Neuronal stem cell (in vitro differentiated cells): ENCODE measurements at regions not wholly inside any gene's neighbourhood (a gene's known extent, or its start where the extent isn't known, plus 50 kb on each side); places are given as distances from the start of the nearest gene placed in this dataset.

Experiments
- DNase-seq: peaks from one replicate; pipeline ENCODE4 v3.0.0-alpha.2; 2013; ENCODE audit warnings: low spot score
- H2AFZ ChIP-seq: one replicate; pipeline ENCODE4 v1.6.1; 2013; ENCODE audit warnings: mild to moderate bottlenecking, low read length, inconsistent platforms
- H2AK5ac ChIP-seq: 2 replicates; pipeline ENCODE4 v1.6.1; 2013; ENCODE audit warnings: low read depth, mild to moderate bottlenecking, inconsistent platforms, low read length, moderate library complexity, mixed read lengths
- H2BK120ac ChIP-seq: 2 replicates; pipeline ENCODE4 v1.6.1; 2013; ENCODE audit warnings: low read depth, mild to moderate bottlenecking, inconsistent platforms, low read length, moderate library complexity, mixed read lengths
- H2BK12ac ChIP-seq: one replicate; pipeline ENCODE4 v1.6.1; 2013; ENCODE audit warnings: low read length, inconsistent platforms
- H2BK15ac ChIP-seq: 2 replicates; pipeline ENCODE4 v1.6.1; 2013; ENCODE audit warnings: mild to moderate bottlenecking, low read length, inconsistent platforms, mixed read lengths
- H2BK5ac ChIP-seq: one replicate; pipeline ENCODE4 v1.6.1; 2013; ENCODE audit warnings: inconsistent platforms, mild to moderate bottlenecking, low read length, moderate library complexity
- H3K14ac ChIP-seq: one replicate; pipeline ENCODE4 v1.6.1; 2013; ENCODE audit warnings: low read length, inconsistent platforms
- H3K18ac ChIP-seq: 2 replicates; pipeline ENCODE4 v1.6.1; 2013; ENCODE audit warnings: low read length, inconsistent platforms
- H3K23ac ChIP-seq: 2 replicates; pipeline ENCODE4 v1.6.1; 2013; ENCODE audit warnings: low read depth, mild to moderate bottlenecking, mixed read lengths, low read length, inconsistent platforms; ENCODE audit not compliant: poor library complexity
- H3K27ac ChIP-seq: replicated peaks from 3 replicates; pipeline ENCODE4 v1.5.1; 2013; ENCODE audit warnings: low read length, inconsistent platforms
- H3K27me3 ChIP-seq, 3 experiments: 2 replicates each; pipeline ENCODE4 v1.6.1; 2013; ENCODE audit warnings: low read length in 3 of 3, mild to moderate bottlenecking in 2 of 3, inconsistent platforms in 1 of 3, low read depth in 1 of 3, mixed read lengths in 1 of 3, moderate library complexity in 1 of 3; ENCODE audit not compliant: control insufficient read depth in 3 of 3, insufficient read depth in 3 of 3
- H3K36me3 ChIP-seq, 2 donors: replicated peaks in 1 of 2; 2 replicates each; pipeline ENCODE4 v1.6.1; 2013; ENCODE audit warnings: low read length in 2 of 2; ENCODE audit not compliant: control insufficient read depth in 2 of 2, insufficient read depth in 2 of 2
- H3K4ac ChIP-seq: 2 replicates; pipeline ENCODE4 v1.6.1; 2013; ENCODE audit warnings: inconsistent platforms, mild to moderate bottlenecking, low read length, moderate library complexity
- H3K4me1 ChIP-seq, 2 donors: 1 replicate in 1 of 2; 2 replicates in 1 of 2; pipeline ENCODE4 v1.6.1; 2013; ENCODE audit warnings: low read length in 2 of 2, low read depth in 1 of 2; ENCODE audit not compliant: control insufficient read depth in 2 of 2, insufficient read depth in 1 of 2
- H3K4me2 ChIP-seq: one replicate; pipeline ENCODE4 v1.6.1; 2013; ENCODE audit warnings: mild to moderate bottlenecking, low read length, inconsistent platforms; ENCODE audit not compliant: insufficient read depth, poor library complexity, severe bottlenecking
- H3K4me3 ChIP-seq, 2 donors: 2 replicates each; pipeline ENCODE4 v1.5.1; 2013; ENCODE audit warnings: low read length in 2 of 2, mild to moderate bottlenecking in 2 of 2, inconsistent platforms in 1 of 2, moderate library complexity in 1 of 2
- H3K79me1 ChIP-seq: one replicate; pipeline ENCODE4 v1.6.1; 2013; ENCODE audit warnings: low read depth, mild to moderate bottlenecking, inconsistent platforms, low read length, moderate library complexity
- H3K9ac ChIP-seq: one replicate; pipeline ENCODE4 v1.6.1; 2013; ENCODE audit warnings: mild to moderate bottlenecking, low read depth, low read length, inconsistent platforms; ENCODE audit not compliant: poor library complexity
- H3K9me3 ChIP-seq, 2 donors: replicated peaks in 1 of 2; 2 replicates each; pipeline versions ENCODE3 to v1.6.1; 2013; ENCODE audit warnings: low read length in 2 of 2, mild to moderate bottlenecking in 2 of 2, inconsistent platforms in 1 of 2, low read depth in 1 of 2, mixed read lengths in 1 of 2, moderate library complexity in 1 of 2; ENCODE audit not compliant: control insufficient read depth in 2 of 2, insufficient read depth in 1 of 2
- H4K8ac ChIP-seq: one replicate; pipeline ENCODE4 v1.6.1; 2013; ENCODE audit warnings: low read depth, mild to moderate bottlenecking, inconsistent platforms, low read length, moderate library complexity
- H4K91ac ChIP-seq: one replicate; pipeline ENCODE4 v1.6.1; 2013; ENCODE audit warnings: low read length, low read depth, mild to moderate bottlenecking, inconsistent platforms; ENCODE audit not compliant: poor library complexity
- WGBS, 2 donors: extraction: QIAGEN DNeasy Blood & Tissue Kit; methylation state at CpG; one replicate each; pipeline ENCODE4 v1.1.7; 2013; ENCODE audit warnings: missing lambda C conversion rate in 2 of 2, mixed read lengths in 1 of 2; ENCODE audit not compliant: insufficient read length in 2 of 2, insufficient replicate concordance in 1 of 2; ENCODE audit errors: extremely low coverage in 2 of 2; 5-methylcytosine and 5-hydroxymethylcytosine counted together

DNA sequence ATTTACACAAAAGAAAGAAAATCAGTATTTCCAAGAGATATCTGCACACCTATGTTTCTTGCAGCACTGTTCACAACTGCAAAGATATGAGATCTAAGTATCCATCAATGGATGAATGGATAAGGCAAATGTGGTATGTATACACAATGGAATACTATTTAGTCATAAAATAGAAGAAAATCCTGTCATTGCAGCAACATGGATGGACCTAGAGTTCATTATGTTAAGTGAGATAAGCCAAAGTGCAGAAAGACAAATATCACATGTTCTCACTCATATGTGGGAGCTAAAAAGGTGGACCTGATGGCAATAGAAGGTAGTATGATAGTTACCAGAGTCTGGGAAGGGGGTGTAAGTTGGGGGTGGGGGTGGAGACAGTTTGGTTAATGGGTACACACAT lies 1171.6 kb downstream of the SORCS1 start:
- Histone ChIP-seq H2BK12ac (no peak overlapping the region), H3K18ac (no peak overlapping the region)

DNA sequence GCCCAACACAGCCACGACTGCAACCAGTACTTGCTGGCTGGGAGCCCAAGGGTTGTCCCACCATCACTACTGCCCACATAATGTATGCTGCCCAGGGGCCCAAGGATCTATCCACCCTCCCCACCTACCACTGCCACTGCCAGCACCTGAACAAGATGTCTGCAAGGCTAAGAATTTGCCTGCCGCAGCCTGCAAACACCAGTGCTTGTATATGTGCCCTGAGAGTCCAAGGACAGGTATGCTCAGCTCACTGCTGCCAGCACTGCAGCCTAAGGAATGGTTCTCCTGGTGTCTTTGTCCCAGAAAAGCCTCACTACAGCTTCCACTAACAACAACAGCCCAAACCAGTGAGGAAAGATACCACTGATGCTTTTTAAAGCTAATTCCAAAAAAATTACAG lies 1174.0 kb downstream of the SORCS1 start:
- no peak overlapping the region for H4K91ac ChIP-seq
- no peak for DNase-seq
- no peaks in the 10 kb centered on the region for H3K79me1 ChIP-seq
- H2BK120ac ChIP-seq = no peak overlapping the region
- no peak overlapping the region for H3K27ac ChIP-seq
- H2AFZ ChIP-seq = no peak overlapping the region
- H2BK5ac ChIP-seq = no peak overlapping the region
- H3K9ac ChIP-seq = no peak overlapping the region
- H3K27me3 ChIP-seq = no peaks in the 10 kb centered on the region
- H3K36me3 ChIP-seq = no peaks in the 10 kb centered on the region
- H3K9me3 ChIP-seq = no peaks in the 10 kb centered on the region
- H3K4me2 ChIP-seq = no peak overlapping the region
- no peak overlapping the region for H3K4me3 ChIP-seq
- WGBS, 2 donors = no CpG with 5 or more reads among the region's 2 CpGs
- H3K4ac ChIP-seq = no peak overlapping the region
- no peak overlapping the region for H2AK5ac ChIP-seq
- no peaks in the 10 kb centered on the region for H3K4me1 ChIP-seq
- no peak overlapping the region for H3K14ac ChIP-seq
- no peak overlapping the region for H4K8ac ChIP-seq
- H3K18ac ChIP-seq = no peak overlapping the region
- H3K23ac ChIP-seq = no peak overlapping the region
- H2BK15ac ChIP-seq = no peak overlapping the region
- no peak overlapping the region for H2BK12ac ChIP-seq

More for the DNA sequence above, 1171.6 kb downstream of the SORCS1 start:
- Histone ChIP-seq H2BK15ac (no peak overlapping the region), H3K36me3 (no peaks in the 10 kb centered on the region), H3K4ac (no peak overlapping the region), H3K23ac (no peak overlapping the region), H3K4me2 (no peak overlapping the region), H2BK120ac (no peak overlapping the region), H3K27ac (no peak overlapping the region), H4K91ac (no peak overlapping the region), H2BK5ac (no peak overlapping the region), H3K79me1 (no peaks in the 10 kb centered on the region), H3K14ac (no peak overlapping the region), H3K9me3 (no peaks in the 10 kb centered on the region), H4K8ac (no peak overlapping the region), H2AFZ (no peak overlapping the region), H2AK5ac (no peak overlapping the region), H3K9ac (no peak overlapping the region), H3K27me3 (no peaks in the 10 kb centered on the region), H3K4me1 (no peaks in the 10 kb centered on the region), H3K4me3 (no peak overlapping the region)
- DNase-seq = no peak

DNA sequence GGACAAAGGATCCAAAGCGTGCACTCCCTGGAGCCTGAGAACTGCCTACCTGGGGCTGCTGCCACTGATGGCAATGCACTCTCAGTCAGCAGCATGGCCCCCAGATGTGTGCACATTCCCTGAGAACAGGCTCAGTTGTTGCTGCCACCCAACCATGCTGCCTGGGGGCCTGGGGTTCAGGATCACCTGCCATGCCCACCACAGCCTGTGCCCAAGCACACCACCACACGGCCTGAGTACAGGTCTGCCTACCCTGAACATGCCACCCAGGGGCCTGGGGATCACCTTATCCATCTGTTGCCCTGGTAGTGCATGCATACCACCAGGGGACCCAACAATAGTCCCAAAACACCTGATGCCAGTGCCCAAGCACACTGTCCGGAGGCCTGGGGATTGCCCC lies 1174.5 kb downstream of the SORCS1 start:
- Histone ChIP-seq H4K8ac (no peak overlapping the region), H3K27ac (no peak overlapping the region), H3K4ac (peak overlapping the region; percentile 59), H2BK12ac (no peak overlapping the region), H4K91ac (no peak overlapping the region), H3K4me3 (peak overlapping the region in 1 of 2 donors; percentile 13), H3K4me2 (no peak overlapping the region), H3K4me1 (no peaks in the 10 kb centered on the region), H3K14ac (peak overlapping the region; percentile 57), H3K79me1 (no peaks in the 10 kb centered on the region), H2BK5ac (no peak overlapping the region), H3K23ac (peak overlapping the region; percentile 62), H2AK5ac (peak overlapping the region; percentile 76), H3K36me3 (no peaks in the 10 kb centered on the region), H3K9ac (no peak overlapping the region), H2BK120ac (peak overlapping the region; percentile 47), H3K27me3 (no peaks in the 10 kb centered on the region), H2BK15ac (no peak overlapping the region), H3K9me3 (no peaks in the 10 kb centered on the region), H2AFZ (no peak overlapping the region), H3K18ac (peak overlapping the region; percentile 84)
- DNase-seq = no peak
- WGBS, 2 donors = no CpG with 5 or more reads among the region's 3 CpGs

DNA sequence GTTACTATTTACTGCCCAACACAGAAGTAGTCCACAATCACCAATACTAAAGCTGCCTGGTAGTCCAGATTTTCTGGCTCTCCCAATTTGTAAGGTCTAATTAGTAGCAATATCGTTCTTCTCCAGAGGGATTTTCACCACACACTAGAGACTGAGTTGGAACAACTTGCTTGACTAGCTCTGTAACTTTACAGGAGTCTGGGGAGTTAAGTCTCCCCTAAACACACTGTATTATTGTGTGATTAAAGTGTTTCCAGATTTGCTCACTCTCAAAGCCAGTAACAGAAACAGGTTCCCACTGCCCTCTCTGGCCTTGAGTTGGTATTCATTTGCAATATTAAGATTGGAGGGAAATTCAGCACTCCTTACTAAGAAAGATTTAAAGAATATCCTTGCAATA lies 1175.7 kb downstream of the SORCS1 start:
- Histone ChIP-seq H3K4ac (no peak overlapping the region), H3K23ac (no peak overlapping the region), H3K9me3 (no peaks in the 10 kb centered on the region), H3K4me2 (no peak overlapping the region), H2BK15ac (no peak overlapping the region), H3K14ac (no peak overlapping the region), H3K9ac (no peak overlapping the region), H3K27ac (no peak overlapping the region), H4K91ac (no peak overlapping the region), H2BK5ac (no peak overlapping the region), H3K4me3 (no peak overlapping the region), H3K4me1 (no peaks in the 10 kb centered on the region), H2AK5ac (no peak overlapping the region), H2AFZ (no peak overlapping the region), H4K8ac (no peak overlapping the region), H3K27me3 (no peaks in the 10 kb centered on the region), H3K18ac (no peak overlapping the region), H3K79me1 (no peaks in the 10 kb centered on the region), H2BK120ac (no peak overlapping the region), H2BK12ac (no peak overlapping the region), H3K36me3 (no peaks in the 10 kb centered on the region)
- WGBS, 2 donors = no CpG with 5 or more reads among the region's 1 CpG
- DNase-seq = no peak
